Liver (tissue), 2 donors: ENCODE measurements at regions not wholly inside any gene's neighbourhood (a gene's known extent, or its start where the extent isn't known, plus 50 kb on each side); places are given as distances from the start of the nearest gene placed in this dataset.
"Not testable (repeated sequence)": the region's sequence is repeated elsewhere in the genome, so short reads cannot be mapped to it uniquely, and the experiment has no call there.

Experiments used
- RAD21 ChIP-seq, 2 donors: IDR thresholded peaks; 2 replicates each; pipeline ENCODE4 v1.6.1; 2016; ENCODE audit warnings: antibody characterized with exemption in 2 of 2, mild to moderate bottlenecking in 2 of 2
- TAF1 ChIP-seq: conservative IDR thresholded peaks from 2 replicates; pipeline ENCODE4 v1.6.1; 2016; ENCODE audit warnings: antibody characterized with exemption, mild to moderate bottlenecking
- donor health status: healthy.

DNA sequence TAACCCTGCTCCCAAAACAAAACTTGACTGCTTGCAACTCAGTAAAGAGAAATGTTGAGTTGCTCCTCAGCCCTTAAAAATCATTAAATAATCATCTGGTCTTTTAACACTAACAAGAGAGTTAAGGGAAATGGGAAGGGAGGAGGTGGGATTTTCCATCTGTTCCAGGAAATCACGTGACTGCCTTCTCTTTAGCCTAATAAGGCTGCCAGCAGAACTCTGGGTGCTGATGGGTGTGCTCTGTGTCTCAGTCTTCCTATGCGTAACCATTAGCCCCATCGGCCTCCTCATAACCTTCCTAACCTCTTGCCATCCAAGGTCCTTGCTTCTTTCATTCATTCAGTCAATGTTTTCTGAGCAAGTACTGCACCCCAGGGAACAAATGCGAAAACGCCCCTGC, 104.6 kb downstream of the ZNF22 start:
- not testable (repeated sequence) for TF ChIP-seq RAD21 (IDR thresholded peaks at IDR 0.05); TAF1
